LNCAP (cell line): ENCODE measurements at regions not wholly inside any gene's neighbourhood (a gene's known extent, or its start where the extent isn't known, plus 50 kb on each side); places are given as distances from the start of the nearest gene placed in this dataset.

Experiments used
- CTCF ChIP-seq: fragments of 450-650 bp; IDR thresholded peaks from 2 replicates; pipeline ENCODE4 v1.5.1; 2017; ENCODE audit warnings: mild to moderate bottlenecking

GRCh38 chr2:195570329-195570728 lies 86.7 kb upstream of the SLC39A10 start:
- TF ChIP-seq CTCF = no peak

- TF ChIP-seq CTCF = no peak
Measured at GRCh38 chr2:195569255-195569654, 87.8 kb upstream of the SLC39A10 start.

GRCh38 chr2:195563857-195564512 lies 93.0 kb upstream of the SLC39A10 start:
- TF ChIP-seq CTCF = no peak

GRCh38 chr2:195562570-195563566 lies 94.2 kb upstream of the SLC39A10 start:
- no peak for TF ChIP-seq CTCF

- TF ChIP-seq CTCF = no peak
Measured at GRCh38 chr2:195561116-195561921, 95.7 kb upstream of the SLC39A10 start.

GRCh38 chr2:195560209-195560895 lies 96.7 kb upstream of the SLC39A10 start:
- TF ChIP-seq CTCF = no peak
